ENCODE measurements at regions not wholly inside any gene's neighbourhood (a gene's known extent, or its start where the extent isn't known, plus 50 kb on each side); places are given as distances from the start of the nearest gene placed in this dataset.

DNA sequence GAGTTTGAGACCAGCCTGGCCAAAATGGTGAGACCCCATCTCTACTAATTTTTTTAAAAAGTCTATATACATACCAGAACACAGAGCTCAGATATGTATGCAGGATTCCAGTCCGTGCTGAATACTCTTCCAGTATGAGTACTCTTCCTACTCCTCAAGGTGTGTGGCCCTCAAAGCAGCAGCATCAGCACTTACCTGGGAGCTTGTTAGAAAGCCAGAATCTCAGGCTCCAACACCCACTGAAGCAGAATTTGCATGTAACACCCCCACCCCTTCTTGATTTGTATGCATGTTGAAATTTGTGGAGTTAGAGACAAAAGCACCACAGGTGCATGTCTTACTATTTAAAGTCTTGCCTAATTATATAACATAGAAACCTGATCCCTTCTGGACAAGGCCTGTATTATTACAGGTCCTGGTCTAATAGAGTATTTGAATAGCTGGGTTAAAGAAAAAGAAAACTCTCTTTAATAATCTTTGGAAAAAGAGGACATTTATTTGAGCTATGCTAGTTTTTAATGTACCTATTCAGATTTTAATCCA, 50.3 kb upstream of the NFE2L2 start:
- DNase-seq = no peak

- DNase-seq = no peak
Measured at GRCh38 chr2:177315364-177315763, 50.8 kb upstream of the NFE2L2 start.

- DNase-seq = no peak
Measured at GRCh38 chr2:177316756-177317155, 52.2 kb upstream of the NFE2L2 start.

DNA sequence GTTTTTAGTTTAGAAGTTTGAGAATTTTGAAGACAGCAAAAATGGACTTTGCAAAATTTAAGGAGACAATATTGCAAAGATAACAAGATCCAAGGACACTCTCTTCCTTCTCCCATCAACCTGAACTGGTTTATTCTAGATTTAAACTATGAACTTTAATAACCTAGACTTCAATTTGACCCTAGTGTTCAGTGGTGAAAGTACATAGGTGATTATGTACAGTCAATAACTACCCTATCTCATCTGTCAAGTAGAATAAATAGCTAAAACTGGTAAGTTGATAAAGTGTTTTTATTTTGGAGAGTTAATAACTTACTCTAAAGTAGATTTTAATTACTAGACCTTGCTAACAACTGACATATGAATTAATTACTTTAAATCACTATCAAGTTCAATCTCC, 52.9 kb upstream of the NFE2L2 start:
- DNase-seq = no peak

DNA sequence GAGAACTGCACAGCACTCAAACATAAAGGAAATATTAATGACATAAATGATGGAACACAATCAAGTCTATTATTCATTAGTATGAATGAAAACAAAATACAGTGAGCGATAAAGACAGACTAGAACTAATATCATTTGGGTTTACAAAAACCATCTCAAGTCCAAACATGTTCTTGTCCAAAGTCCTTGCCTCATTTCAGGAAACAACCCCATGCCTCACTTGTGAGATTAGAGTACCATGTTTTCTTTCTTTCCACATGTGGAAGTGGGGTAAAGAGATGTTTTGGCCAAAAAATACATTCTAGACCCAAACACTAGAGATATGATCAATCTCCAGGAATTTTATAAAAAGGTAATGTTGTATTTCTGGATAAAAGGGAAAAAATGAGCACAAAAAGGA, 53.3 kb upstream of the NFE2L2 start:
- DNase-seq = no peak

DNA sequence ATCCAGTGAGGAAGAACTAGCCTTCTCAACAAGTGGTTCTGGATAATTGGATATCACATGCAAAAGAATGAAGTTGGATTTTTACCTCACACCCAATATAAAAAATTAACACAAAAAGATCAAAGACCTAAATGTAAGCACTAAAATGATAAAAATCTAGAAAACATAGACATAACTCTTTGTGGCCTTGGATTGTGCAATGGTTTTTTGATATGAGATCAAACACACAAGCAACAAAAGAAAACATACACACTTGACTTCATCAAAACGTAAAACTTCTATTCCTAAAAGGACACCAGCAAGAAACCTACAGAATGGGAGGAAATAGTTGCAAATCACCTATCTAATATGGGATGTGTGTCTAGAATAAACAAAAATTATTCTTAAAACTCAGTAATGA, 54.1 kb upstream of the NFE2L2 start:
- no peak for DNase-seq

- no peak for DNase-seq
Measured at GRCh38 chr2:177320596-177320995, 56.1 kb upstream of the NFE2L2 start.

- no peak for DNase-seq
Measured at GRCh38 chr2:177322801-177323261, 58.3 kb upstream of the NFE2L2 start.

DNA sequence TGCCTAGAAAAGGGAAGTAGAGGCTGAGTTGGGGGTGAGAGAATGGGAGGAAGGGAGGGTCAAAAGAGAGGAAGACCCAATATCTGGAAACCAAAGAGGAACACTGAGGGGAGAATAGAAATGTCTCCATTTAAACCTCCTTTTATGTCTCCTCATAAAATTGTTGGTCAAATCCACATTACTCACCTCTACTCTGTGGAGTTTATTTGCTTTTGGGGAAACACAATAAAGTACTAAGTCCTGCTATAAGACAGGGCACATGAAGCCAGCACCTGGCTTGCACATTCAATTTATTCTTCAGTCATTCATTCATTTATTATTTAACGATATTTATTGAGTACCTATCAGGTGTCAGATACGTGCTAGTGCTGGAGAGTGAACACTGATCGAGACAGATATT, 60.3 kb upstream of the NFE2L2 start:
- DNase-seq = no peak

DNA sequence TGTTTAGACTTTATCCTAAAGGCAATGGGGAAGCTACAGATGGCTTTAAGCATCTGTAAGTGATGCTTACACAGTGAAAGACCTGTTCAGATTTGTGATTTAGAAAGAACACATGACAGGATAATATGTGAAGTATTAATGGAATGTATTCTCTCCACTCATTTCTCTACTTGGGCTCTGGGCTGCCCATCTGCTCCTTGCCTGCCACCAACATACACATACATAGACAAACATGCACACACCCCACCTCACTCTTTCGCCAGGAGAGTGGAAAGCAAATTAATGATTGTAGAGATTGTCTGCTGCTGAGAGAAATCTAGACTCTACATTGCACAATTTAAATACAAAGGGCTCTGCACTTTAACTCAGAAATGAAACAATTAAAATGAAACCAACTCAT, 61.0 kb upstream of the NFE2L2 start:
- DNase-seq = no peak

- no peak for DNase-seq
Measured at GRCh38 chr2:177326005-177326404, 61.5 kb upstream of the NFE2L2 start.

DNA sequence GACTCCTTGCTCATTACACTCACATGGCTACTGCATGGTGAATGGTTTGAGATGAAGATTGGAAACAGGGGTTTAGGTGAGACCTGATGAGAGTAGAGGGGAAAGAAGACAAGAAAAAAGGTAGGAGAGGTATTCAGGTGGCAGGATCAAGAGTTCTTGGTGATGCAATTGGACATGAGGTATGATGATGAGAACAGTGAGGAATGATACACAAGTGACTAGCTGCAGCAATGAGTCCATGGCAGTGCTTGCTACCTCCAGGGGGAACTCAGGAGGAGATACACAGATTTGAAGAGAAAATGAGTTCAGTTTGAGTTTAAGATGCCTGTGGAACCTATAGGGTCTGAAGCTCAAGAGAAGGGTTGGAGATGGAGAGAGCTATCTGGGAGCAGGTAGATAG, 62.1 kb upstream of the NFE2L2 start:
- no peak for DNase-seq

- DNase-seq = no peak
Measured at GRCh38 chr2:177327009-177327408, 62.5 kb upstream of the NFE2L2 start.

DNA sequence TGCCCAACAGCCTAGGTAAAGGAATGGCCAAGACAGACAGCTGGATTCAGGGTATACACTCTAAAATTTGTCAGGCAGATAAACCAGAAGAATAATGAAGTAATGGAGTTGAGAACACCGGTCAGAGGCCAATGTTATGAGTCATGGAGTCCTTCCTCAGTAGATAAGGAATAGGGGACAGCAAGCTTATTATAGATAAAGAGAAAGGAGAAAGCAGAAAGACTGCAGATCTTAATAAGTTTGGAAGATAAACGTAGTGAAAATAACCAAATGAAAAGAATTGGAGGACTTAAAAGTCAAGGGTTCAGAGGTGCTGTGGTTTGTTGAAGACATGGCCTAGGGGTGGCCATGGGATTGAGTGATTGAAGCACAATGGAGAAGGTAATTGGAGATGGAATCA, 63.5 kb upstream of the NFE2L2 start:
- DNase-seq = no peak

- DNase-seq = peak; percentile 49
Measured at GRCh38 chr2:177329064-177329463, 63.5 kb upstream of the AGPS start.

GRCh38 chr2:177331466-177331997, 61.0 kb upstream of the AGPS start:
- no peak for DNase-seq

DNA sequence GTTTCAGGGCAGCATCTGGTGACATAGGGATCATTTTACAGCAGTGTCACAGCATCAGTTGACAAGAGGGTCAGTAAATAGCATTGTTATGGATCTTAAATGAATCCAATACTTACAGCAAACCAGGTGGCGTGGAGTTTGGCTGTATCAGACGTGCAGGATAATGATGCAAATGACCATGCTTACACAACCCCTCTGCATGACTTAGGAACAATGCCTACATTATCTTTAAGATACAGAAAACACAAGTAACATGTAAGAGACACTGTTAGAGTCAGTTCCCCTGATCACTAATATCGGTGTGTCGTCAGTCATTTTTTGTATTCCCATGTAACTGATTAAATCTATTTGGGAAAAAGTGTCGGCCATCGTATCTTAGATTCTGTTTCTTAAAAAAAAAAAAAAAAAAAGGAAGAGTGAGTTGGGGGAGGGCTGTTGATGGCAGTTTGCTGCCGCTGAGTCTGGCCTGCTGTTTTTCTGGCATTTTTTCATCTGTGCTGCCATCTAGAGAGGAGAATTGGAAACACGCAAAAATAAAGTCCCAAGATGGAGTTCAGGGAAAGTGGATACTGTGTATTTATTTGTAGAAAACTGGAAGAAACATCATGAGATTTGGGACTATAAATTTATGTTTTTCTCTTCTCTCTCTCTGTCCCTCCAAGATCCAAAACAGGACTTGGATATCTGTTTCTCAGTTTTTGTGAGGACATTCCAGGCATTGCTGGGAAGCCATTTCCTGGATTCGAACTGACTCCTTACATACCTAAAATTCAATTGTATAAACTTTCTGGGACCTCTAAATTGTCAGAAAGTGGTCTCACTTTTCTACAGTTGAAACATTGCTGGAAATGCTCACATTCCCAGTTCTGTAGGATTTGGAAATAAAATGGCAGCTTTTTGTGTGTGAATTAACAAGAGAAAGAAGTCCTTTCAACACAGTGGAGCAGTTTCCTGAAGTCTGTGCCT, 60.3 kb upstream of the AGPS start:
- peak; percentile 76 for DNase-seq

- no peak for DNase-seq
Measured at GRCh38 chr2:177332992-177333388, 59.6 kb upstream of the AGPS start.

- DNase-seq = peak; percentile 74
Measured at GRCh38 chr2:177334940-177335543, 57.5 kb upstream of the AGPS start.

- DNase-seq = no peak
Measured at GRCh38 chr2:177335917-177336450, 56.6 kb upstream of the AGPS start.

DNA sequence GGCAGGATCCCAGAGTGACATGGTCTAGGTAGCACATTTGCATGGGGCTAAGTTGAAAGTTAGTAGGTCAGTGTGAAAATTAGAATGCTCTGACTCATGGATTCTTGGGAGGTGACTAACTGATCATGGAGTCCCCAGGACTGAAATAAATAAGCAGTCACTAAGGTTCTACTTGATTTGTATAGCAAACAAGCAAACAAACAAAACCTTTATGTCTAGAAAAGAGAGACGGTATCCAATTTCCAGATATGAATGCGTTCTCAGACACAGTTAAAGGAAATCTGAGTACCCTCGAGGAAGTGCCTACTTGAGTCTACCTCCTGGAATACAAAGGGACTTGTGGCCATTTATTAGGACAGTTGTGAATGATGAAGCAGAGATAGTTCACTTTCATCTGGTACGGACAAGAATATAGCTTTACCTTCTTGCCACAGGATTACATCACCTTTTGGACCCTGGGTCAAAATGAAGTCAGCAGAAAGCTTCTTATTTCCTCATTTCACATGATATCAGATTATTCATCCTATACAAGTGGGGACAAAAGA, 54.3 kb upstream of the AGPS start:
- no peak for DNase-seq

DNA sequence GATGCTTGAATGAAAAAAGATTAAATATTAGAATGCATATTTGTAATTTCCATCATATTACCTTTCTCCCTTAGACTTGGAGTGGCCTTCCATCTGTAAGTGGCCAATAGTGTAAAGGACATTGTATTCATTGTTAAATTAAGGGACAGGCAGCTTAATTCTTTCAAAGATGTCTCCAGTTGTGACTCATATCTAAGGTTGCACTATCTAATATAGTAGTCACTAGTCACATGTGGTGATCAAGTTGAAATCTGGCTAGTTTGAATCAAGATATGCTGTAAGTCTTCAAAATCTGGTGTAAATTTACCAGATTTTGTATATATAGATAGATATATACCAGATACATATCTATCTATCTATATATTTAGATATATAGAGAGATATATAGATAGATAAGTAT, 52.4 kb upstream of the AGPS start:
- no peak for DNase-seq

DNA sequence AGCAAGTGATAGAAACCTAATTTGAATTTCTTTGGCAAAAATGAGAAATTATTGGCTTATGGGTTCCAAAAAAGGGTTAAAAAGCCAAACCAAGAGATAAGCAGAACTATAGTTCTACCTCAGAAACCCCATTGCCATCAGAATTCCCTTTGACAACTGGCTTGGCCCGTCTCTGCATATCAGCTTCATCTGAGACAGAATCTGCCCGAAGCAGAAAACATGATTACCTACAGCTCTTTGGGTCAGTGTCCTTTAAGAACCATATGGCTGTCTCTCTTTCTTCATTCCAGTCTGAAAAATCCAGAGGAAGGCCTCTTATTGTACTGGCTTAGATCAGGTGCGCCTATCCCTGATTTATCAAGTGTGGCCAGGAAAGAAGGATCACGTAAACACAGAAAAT, 49.8 kb upstream of the AGPS start:
- no peak for DNase-seq

Measured in NCI-H82 (cell line).